ENCODE measurements at regions not wholly inside any gene's neighbourhood (a gene's known extent, or its start where the extent isn't known, plus 50 kb on each side); places are given as distances from the start of the nearest gene placed in this dataset.

DNA sequence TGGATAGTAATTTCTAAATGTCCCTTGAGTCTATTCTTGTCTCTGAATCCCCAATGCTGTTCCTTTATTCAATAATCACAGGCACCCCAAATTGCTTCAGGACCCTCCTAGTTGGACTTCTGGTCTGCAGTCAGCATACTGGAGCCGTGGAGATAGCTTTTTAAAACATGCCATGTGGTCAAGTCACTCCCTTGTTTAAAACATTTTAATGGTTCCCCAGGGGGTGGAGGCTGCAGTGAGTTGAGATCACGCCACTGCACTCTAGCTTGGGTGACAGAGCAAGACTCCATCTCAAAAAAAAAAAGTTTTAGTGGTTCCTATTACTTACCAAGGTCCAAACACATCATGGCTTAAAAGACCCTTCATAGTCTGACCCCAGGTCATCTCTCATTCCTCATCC, 220.3 kb downstream of the ADAMTS15 start:
- TF ChIP-seq, protein P1, sequence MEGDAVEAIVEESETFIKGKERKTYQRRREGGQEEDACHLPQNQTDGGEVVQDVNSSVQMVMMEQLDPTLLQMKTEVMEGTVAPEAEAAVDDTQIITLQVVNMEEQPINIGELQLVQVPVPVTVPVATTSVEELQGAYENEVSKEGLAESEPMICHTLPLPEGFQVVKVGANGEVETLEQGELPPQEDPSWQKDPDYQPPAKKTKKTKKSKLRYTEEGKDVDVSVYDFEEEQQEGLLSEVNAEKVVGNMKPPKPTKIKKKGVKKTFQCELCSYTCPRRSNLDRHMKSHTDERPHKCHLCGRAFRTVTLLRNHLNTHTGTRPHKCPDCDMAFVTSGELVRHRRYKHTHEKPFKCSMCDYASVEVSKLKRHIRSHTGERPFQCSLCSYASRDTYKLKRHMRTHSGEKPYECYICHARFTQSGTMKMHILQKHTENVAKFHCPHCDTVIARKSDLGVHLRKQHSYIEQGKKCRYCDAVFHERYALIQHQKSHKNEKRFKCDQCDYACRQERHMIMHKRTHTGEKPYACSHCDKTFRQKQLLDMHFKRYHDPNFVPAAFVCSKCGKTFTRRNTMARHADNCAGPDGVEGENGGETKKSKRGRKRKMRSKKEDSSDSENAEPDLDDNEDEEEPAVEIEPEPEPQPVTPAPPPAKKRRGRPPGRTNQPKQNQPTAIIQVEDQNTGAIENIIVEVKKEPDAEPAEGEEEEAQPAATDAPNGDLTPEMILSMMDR (IDR thresholded peaks at IDR 0.05), result no peak
- no peak for TF ChIP-seq EZH2 (IDR thresholded peaks at IDR 0.05; ENCODE audit: borderline replicate concordance, insufficient read depth, low read depth, low read length, poor library complexity, severe bottlenecking)

Measured in B cell (primary cell).